HG02623 (cell line): ENCODE measurements at regions not wholly inside any gene's neighbourhood (a gene's known extent, or its start where the extent isn't known, plus 50 kb on each side); places are given as distances from the start of the nearest gene placed in this dataset.
A peak's percentile ranks its signal among the peaks of the same experiment; 100 is the strongest.
"Not testable (repeated sequence)": the region's sequence is repeated elsewhere in the genome, so short reads cannot be mapped to it uniquely, and the experiment has no call there.

Experiments used
- ATAC-seq: cut with Tn5 transposase; IDR thresholded peaks from one replicate; pipeline ENCODE4 v1.9.1; 2021; ENCODE audit warnings: moderate library complexity; ENCODE audit not compliant: unreplicated experiment

- ATAC-seq = no peak
Observed at GRCh38 chr1:121518726-121519041, 333.9 kb downstream of the SRGAP2C start.

GRCh38 chr1:121519042-121519755, 334.4 kb downstream of the SRGAP2C start:
- peak; percentile 49 for ATAC-seq

DNA sequence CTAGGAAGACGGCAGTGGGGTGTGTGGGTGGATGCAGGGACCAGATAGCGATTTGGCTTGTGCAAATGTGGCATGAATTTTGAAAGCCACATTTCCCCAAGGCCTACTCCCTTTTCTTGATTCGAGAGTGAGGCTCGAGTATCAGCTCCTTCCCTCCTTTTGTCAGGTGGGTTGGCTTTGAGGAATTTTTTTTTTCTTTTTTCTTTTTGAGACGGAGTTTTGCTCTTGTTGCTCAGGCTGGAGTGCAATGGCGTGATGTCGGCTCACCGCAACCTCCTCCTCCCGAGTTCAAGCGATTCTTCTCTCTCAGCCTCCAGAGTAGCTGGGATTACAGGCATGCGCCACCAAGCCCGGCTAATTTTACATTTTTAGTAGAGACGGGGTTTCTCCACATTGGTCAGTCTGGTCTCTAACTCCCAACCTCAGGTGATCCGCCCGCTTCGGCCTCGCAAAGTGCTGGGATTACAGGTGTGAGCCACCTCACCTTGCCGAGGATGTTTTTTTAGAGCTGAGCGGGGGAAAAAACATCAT, 335.0 kb downstream of the SRGAP2C start:
- ATAC-seq = not testable (repeated sequence)

DNA sequence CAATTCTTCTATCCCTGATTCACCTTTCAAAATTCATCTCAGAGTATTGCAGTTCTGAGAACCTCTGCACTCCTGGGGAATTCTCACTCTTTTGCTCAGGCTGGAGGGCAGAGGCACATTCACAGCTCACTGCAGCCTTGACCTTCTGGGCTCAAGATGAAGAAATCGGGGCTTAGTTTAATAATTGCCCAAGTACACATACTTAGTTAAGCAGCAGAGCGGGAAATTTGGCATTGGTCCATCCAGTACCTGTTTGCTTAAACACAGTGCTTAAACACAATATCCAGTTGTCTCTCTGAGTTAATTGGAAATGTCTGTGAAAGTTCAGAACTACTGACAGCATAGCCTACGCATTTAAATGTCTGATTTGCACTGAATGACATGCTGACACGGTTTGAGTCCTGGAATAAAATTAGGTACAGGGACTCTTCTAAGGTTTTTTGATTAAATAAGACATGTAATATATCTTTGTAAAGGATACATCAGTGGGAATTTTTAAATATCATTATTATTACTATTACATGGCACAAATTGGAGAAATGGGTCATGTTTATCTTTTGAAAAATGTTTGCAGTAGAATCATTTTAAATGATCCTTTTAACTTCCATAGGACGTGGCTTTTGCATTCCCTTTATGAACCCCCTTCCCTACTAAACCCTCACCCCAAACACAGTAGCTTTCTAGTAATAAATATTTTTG, 337.4 kb downstream of the SRGAP2C start:
- no peak for ATAC-seq

GRCh38 chr1:121523112-121523511, 338.3 kb downstream of the SRGAP2C start:
- ATAC-seq = not testable (repeated sequence)

GRCh38 chr1:121525355-121525754, 340.6 kb downstream of the SRGAP2C start:
- no peak for ATAC-seq

DNA sequence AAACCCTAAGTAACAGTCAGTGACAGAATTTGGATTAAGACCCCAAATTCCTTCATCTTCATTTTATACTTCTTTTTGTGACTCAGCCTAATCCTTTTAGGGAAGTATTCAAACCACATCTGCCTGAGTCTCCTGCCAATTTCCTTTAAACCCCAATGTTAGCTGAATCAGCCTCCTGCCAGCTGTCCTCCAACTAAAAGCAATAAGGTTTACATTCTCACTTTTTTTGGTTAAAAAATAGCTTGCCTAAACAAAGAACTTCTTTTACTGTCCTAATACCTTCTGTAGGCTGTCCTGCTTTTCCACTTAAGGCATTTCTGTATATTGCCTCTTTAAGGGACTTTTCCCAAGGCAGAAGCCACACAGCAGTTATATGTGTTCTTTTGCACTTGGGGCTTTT, 344.2 kb downstream of the SRGAP2C start:
- not testable (repeated sequence) for ATAC-seq

DNA sequence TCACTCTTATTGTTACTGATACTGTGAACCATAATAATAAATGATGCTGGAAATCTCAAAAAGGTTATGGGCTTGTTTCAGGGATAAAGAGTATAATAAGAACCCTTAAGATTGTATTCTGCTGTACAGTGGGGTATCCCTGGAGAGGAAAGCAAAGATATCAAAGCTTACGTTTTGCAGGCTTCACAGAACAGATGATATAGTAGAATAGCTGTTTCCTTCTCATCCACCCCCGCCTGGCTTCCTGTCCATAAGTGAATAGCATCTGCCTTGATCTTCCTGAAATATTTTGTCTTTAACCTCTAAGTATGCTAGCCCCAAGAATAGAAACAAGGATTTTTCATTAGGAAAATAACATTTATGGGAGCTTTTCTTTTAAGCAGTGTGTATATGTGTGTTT, 345.3 kb downstream of the SRGAP2C start:
- not testable (repeated sequence) for ATAC-seq

DNA sequence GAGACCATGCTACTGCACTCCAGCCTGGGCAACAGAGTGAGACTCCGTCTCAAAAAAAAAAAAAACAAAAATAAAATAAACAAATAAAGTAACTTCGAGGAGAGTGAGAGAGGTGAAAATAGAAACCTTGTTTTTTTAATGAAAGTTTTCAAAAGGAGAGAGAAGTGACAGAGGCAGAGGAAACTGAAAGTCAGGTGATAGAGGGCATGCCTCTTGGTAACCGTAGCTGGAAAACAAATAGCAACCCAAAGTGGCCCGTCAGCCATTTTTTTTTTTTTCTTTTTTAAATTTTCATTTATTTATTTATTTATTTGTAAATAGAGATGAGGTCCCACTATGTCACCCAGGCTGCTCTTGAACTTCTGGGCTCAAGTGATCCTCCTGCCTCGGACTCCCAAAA, 347.0 kb downstream of the SRGAP2C start:
- ATAC-seq = not testable (repeated sequence)

DNA sequence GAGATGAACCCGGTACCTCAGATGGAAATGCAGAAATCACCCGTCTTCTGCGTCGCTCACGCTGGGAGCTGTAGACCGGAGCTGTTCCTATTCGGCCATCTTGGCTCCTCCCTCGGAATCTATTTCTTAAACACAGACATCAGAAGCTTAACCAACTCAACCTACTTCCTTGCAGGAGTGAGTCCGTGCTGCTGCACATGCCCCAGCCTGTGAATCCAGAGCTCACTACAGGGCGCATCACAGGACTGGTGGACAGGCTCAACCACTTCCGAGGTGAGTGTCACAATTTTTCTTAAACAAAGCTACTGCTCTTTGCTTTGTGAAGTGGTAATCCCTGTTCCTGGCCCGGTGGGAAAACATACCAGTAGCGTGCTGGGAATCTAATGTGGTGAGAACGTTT, 353.4 kb downstream of the SRGAP2C start:
- not testable (repeated sequence) for ATAC-seq

- ATAC-seq = no peak
Observed at GRCh38 chr1:121538943-121539575, 354.3 kb downstream of the SRGAP2C start.

GRCh38 chr1:121543988-121544387, 359.2 kb downstream of the SRGAP2C start:
- ATAC-seq = not testable (repeated sequence)

DNA sequence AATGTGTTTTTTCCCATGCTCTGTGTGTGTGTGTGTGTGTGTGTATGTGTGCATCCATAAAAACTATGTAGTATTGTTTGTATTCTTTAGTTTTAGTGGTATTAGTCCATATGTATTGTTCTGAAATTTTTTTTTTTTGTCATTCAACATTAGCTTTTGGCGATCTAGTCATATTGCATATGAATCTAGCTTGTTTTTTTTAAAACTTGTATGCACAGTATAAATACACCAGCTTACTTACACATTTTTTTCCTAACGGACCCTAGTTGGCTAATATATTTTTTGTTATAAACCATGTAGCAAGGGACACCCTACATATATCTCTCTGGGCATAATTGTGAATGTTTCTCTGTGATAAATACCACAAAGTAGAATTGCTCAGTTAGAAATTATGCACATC, 359.7 kb downstream of the SRGAP2C start:
- ATAC-seq = no peak

DNA sequence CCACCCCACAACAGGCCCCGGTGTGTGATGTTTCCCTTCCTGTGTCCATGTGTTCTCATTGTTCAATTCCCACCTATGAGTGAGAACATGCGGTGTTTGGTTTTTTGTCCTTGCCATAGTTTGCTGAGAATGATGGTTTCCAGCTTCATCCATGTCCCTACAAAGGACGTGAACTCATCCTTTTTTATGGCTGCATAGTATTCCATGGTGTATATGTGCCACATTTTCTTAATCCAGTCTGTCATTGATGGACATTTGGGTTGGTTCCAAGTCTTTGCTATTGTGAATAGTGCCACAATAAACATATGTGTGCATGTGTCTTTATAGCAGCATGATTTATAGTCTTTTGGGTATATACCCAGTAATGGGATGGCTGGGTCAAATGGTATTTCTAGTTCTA, 361.1 kb downstream of the SRGAP2C start:
- not testable (repeated sequence) for ATAC-seq

- no peak for ATAC-seq
Observed at GRCh38 chr1:121546830-121547591, 362.2 kb downstream of the SRGAP2C start.

DNA sequence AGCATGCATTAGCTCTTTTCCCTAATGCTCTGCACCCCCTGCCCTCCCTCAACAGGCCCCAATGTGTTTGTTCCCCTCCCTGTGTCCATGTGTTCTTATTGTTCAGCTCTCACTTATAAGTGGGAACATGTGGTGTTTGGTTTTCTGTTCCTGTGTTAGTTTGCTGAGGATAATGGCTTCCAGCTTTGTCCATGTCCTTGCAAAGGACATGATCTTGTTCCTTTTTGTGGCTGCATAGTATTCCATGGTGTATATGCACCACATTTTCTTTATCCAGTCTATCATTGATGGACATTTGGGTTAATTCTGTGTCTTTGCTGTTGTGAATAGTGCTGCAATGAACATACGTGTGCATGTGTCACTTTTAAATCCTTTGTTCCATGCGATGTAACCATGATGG, 363.0 kb downstream of the SRGAP2C start:
- ATAC-seq = not testable (repeated sequence)

DNA sequence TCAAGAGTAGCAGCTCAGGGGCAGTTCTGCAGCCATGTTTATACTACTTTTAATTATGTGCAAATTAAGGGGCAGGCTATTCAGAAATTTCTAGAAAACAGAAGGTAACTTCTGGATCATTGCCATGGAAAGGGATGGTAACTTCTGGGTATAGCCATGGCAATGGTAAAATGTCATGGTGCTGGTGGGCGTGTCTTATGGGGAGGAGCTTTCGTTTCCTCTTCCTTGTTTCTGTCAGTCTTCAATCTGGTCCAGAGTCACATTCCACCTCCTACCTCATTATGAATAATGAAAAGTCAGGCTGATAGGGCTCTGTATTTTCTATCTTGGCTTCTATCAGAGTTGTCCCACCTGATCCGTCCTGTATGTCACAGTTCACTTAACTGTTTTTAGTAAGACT, 366.0 kb downstream of the SRGAP2C start:
- ATAC-seq = not testable (repeated sequence)

- ATAC-seq = not testable (repeated sequence)
Observed at GRCh38 chr1:121551491-121551890, 366.7 kb downstream of the SRGAP2C start.

DNA sequence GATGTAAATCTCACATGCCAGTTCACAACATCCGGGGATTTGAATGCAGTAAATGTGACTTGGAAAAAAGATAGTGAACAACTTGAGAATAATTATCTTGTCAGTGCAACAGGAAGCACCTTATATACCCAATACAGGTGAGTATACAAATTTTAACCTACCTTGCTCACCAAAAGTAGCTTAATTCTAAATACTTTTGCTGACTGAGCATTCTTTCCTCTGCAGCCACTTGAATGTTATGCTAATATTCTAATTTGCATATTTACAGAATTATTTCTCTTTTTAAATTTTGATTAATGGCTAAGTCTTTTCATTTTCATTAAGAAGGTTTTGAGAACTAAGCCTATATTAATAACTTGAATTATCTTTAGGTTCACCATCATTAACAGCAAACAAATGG, 371.8 kb downstream of the SRGAP2C start:
- ATAC-seq = not testable (repeated sequence)

DNA sequence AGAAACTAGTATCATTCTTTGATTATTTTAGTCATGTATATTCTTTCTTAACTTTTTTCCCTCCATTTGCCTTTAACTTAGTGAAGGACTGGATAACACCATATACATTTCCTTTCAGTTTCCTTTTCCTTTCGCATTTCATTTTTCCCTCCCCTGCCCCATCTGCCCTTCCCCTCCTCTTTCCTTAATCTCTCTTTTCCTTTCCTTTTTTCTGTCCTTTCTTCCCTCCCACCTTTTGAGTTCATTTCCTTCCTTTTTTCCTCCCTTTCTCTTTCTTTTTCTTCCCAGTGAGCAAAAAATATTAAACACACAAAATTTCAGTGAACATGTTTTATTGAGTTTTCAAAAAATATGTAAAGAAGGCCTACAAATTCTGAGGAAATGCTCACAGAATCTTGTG, 373.3 kb downstream of the SRGAP2C start:
- ATAC-seq = not testable (repeated sequence)

- ATAC-seq = no peak
Observed at GRCh38 chr1:121558514-121558913, 373.7 kb downstream of the SRGAP2C start.
